ENCODE measurements at regions not wholly inside any gene's neighbourhood (a gene's known extent, or its start where the extent isn't known, plus 50 kb on each side); places are given as distances from the start of the nearest gene placed in this dataset.

DNA sequence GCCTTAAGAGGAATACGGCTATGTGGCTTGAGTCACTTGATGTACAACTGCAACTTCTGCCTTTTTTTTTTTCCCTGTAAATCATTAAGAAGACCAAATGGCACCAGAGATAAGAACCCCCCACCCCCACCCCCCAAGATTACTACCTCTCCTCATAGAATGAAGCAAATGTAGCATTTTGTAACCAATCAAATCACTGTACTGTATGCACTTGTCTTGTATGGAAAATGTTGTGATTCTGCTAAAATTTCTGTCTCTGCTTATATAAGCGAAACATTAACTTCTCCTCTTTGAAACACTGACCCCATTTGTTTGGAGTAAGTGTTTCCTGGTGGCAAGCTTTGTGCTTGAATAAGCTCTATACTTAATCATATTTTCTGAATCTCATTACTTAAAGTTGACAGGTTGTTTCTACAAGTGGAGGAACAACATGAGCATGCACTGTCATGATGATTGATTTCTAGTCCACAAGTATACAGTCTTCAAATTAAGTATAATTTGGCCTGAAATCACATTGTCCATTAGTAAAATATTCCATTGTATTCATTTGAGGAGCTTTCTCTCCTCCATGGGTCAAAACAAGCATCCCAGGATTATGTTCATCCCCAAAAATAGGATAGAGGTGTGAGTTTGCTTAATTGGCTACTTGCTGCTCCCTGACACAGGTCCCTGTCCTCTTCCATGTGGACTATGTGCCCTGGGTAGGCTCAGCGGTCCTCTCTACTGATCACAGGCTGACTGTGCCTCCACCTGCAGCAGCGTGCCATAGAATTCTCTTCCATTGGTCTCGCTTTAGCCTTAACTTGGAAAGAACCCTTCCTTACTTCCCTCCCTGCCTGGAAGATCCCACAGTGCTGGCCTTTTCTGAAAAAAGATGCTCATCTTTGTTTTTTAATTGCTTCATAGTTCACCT lies 104.0 kb upstream of the BMP2K start:
- FAIRE-seq (no peak), DNase-seq (no peak)
- Histone ChIP-seq H3K9me3 (ENCODE audit: control insufficient read depth in 2 of 3, insufficient read depth in 1 of 3, low read length in 3 of 3) (no peaks in the 10 kb centered on the region), H3K4me3 (ENCODE audit: low read length in 3 of 3) (no peak overlapping the region), H3K9ac (ENCODE audit: low read length in 3 of 3) (no peak overlapping the region), H3K27ac (ENCODE audit: low read depth in 2 of 2, low read length in 2 of 2) (no peak overlapping the region), H3K4me1 (ENCODE audit: control insufficient read depth in 2 of 3, insufficient read depth in 2 of 3, low read depth in 1 of 3, low read length in 3 of 3) (no peaks in the 10 kb centered on the region), H3K36me3 (ENCODE audit: control insufficient read depth in 2 of 3, insufficient read depth in 3 of 3, low read length in 3 of 3) (no peaks in the 10 kb centered on the region), H3K27me3 (ENCODE audit: control insufficient read depth, insufficient read depth, low read length) (no peaks in the 10 kb centered on the region)
- intact Hi-C loops (cut with DNase I): no loop called here
- TF ChIP-seq, protein P1, sequence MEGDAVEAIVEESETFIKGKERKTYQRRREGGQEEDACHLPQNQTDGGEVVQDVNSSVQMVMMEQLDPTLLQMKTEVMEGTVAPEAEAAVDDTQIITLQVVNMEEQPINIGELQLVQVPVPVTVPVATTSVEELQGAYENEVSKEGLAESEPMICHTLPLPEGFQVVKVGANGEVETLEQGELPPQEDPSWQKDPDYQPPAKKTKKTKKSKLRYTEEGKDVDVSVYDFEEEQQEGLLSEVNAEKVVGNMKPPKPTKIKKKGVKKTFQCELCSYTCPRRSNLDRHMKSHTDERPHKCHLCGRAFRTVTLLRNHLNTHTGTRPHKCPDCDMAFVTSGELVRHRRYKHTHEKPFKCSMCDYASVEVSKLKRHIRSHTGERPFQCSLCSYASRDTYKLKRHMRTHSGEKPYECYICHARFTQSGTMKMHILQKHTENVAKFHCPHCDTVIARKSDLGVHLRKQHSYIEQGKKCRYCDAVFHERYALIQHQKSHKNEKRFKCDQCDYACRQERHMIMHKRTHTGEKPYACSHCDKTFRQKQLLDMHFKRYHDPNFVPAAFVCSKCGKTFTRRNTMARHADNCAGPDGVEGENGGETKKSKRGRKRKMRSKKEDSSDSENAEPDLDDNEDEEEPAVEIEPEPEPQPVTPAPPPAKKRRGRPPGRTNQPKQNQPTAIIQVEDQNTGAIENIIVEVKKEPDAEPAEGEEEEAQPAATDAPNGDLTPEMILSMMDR (IDR thresholded peaks at IDR 0.05; ENCODE audit: borderline replicate concordance, extremely low read depth, insufficient read depth): no peak

DNA sequence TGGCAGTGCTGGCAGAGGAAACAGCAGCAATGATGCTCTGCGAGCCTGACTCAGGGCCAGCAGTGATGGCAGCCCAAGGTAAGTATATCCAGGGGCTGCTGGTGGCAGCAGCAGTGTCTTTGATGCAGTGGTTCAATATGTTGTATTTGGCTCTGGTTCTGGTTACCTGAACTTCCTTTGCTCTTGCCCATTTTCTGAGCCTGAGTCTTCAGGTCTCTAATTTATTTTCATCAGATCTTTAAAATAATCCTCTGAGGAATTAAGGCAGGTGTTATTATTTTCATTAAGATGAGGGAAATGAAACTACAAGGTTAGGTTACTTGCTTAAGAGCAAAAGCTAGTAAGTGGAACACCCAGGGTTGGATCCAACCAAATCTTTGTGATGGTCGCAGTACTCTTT lies 102.8 kb upstream of the BMP2K start:
- no peak overlapping the region for H3K27ac ChIP-seq (ENCODE audit: low read depth in 2 of 2, low read length in 2 of 2)
- no peak overlapping the region for H3K4me3 ChIP-seq (ENCODE audit: low read length in 3 of 3)
- H3K36me3 ChIP-seq (ENCODE audit: control insufficient read depth in 2 of 3, insufficient read depth in 3 of 3, low read length in 3 of 3): no peaks in the 10 kb centered on the region
- no peak for FAIRE-seq
- H3K9me3 ChIP-seq (ENCODE audit: control insufficient read depth in 2 of 3, insufficient read depth in 1 of 3, low read length in 3 of 3): no peaks in the 10 kb centered on the region
- H3K9ac ChIP-seq (ENCODE audit: low read length in 3 of 3): no peak overlapping the region
- intact Hi-C loops (cut with DNase I): no loop called here
- no peak for DNase-seq
- H3K27me3 ChIP-seq (ENCODE audit: control insufficient read depth, insufficient read depth, low read length): no peaks in the 10 kb centered on the region
- H3K4me1 ChIP-seq (ENCODE audit: control insufficient read depth in 2 of 3, insufficient read depth in 2 of 3, low read depth in 1 of 3, low read length in 3 of 3): no peaks in the 10 kb centered on the region
- TF ChIP-seq, protein P1 (IDR thresholded peaks at IDR 0.05; ENCODE audit: borderline replicate concordance, extremely low read depth, insufficient read depth): no peak

DNA sequence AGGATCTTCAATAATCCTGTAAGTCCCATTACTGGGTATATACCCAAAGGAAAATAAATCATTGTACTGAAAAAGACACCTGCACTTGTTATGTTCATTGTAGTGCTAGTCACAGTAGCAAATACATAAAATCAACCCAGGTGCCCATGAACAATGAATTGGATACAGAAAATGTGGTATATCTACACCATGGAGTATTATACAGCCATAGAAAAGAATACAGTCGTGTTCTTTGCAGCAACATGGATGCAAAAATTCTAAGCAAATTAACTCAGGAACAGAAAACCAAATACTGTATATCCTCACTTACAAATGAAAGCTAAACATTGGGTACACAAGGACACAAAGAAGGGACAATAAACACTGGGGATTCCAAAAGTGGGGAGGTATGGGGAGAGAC lies 100.8 kb upstream of the BMP2K start:
- intact Hi-C loops (cut with DNase I): no loop called here
- Histone ChIP-seq H3K4me1 (ENCODE audit: control insufficient read depth in 2 of 3, insufficient read depth in 2 of 3, low read depth in 1 of 3, low read length in 3 of 3) (no peaks in the 10 kb centered on the region), H3K4me3 (ENCODE audit: low read length in 3 of 3) (no peak overlapping the region), H3K9ac (ENCODE audit: low read length in 3 of 3) (no peak overlapping the region), H3K36me3 (ENCODE audit: control insufficient read depth in 2 of 3, insufficient read depth in 3 of 3, low read length in 3 of 3) (no peaks in the 10 kb centered on the region), H3K27ac (ENCODE audit: low read depth in 2 of 2, low read length in 2 of 2) (no peak overlapping the region), H3K27me3 (ENCODE audit: control insufficient read depth, insufficient read depth, low read length) (no peaks in the 10 kb centered on the region), H3K9me3 (ENCODE audit: control insufficient read depth in 2 of 3, insufficient read depth in 1 of 3, low read length in 3 of 3) (no peaks in the 10 kb centered on the region)
- FAIRE-seq (no peak), DNase-seq (no peak)
- TF ChIP-seq, protein P1 (IDR thresholded peaks at IDR 0.05; ENCODE audit: borderline replicate concordance, extremely low read depth, insufficient read depth): no peak
